Keratinocyte (primary cell): ENCODE measurements at regions not wholly inside any gene's neighbourhood (a gene's known extent, or its start where the extent isn't known, plus 50 kb on each side); places are given as distances from the start of the nearest gene placed in this dataset.

Source experiments
- DNase-seq: peaks from one replicate; pipeline ENCODE4 v3.0.0-alpha.2; 2011; ENCODE audit warnings: low read depth, missing footprints, low spot score
- FAIRE-seq: peaks from 2 replicates; lab custom pipeline; 2011; peaks lifted over from hg19 to GRCh38; lab: Jason Lieb, UNC
- H2AFZ ChIP-seq: 2 replicates; pipeline ENCODE4 v1.6.0; 2012; ENCODE audit warnings: low read length, control low read depth, inconsistent platforms; ENCODE audit not compliant: control insufficient read depth
- H3K27ac ChIP-seq: 2 replicates; pipeline ENCODE4 v1.5.1; 2011; ENCODE audit warnings: low read length; ENCODE audit not compliant: control insufficient read depth, insufficient read depth
- H3K27me3 ChIP-seq: 3 replicates; pipeline ENCODE4 v1.6.0; 2011; ENCODE audit warnings: low read length; ENCODE audit not compliant: control insufficient read depth, insufficient read depth; ENCODE audit errors: extremely low read depth
- H3K36me3 ChIP-seq, 2 experiments: 2 replicates in 1 of 2; 3 replicates in 1 of 2; pipeline ENCODE4 v1.5.1; 2011; ENCODE audit warnings: low read length in 2 of 2, mild to moderate bottlenecking in 1 of 2; ENCODE audit not compliant: control insufficient read depth in 2 of 2, insufficient read depth in 2 of 2; ENCODE audit errors: extremely low read depth in 1 of 2
- H3K4me1 ChIP-seq: 3 replicates; pipeline ENCODE4 v1.5.1; 2011; ENCODE audit warnings: low read length; ENCODE audit not compliant: control insufficient read depth, insufficient read depth; ENCODE audit errors: extremely low read depth
- H3K4me2 ChIP-seq: 3 replicates; pipeline ENCODE4 v1.6.0; 2011; ENCODE audit warnings: low read depth, low read length; ENCODE audit not compliant: control insufficient read depth, insufficient read depth; ENCODE audit errors: extremely low read depth
- H3K4me3 ChIP-seq, 3 experiments: fragments of 200-600 bp in 1 of 3; sonication (generic) in 1 of 3; 2 replicates in 2 of 3; 3 replicates in 1 of 3; pipeline ENCODE4 v1.5.1; 2011 to 2016; ENCODE audit warnings: low read length in 3 of 3, mild to moderate bottlenecking in 3 of 3, control low read depth in 2 of 3, inconsistent platforms in 1 of 3, low read depth in 1 of 3, mixed read lengths in 1 of 3, mixed run types in 1 of 3, moderate library complexity in 1 of 3; ENCODE audit not compliant: control insufficient read depth in 2 of 3, insufficient read depth in 2 of 3; ENCODE audit errors: extremely low read depth in 1 of 3
- H3K79me2 ChIP-seq: 2 replicates; pipeline ENCODE4 v1.6.0; 2012; ENCODE audit warnings: low read length; ENCODE audit not compliant: control insufficient read depth, insufficient read depth
- H3K9ac ChIP-seq: 3 replicates; pipeline ENCODE4 v1.6.0; 2011; ENCODE audit warnings: low read length; ENCODE audit not compliant: control insufficient read depth, insufficient read depth; ENCODE audit errors: extremely low read depth
- H3K9me1 ChIP-seq: 3 replicates; pipeline ENCODE4 v1.6.0; 2011; ENCODE audit warnings: low read length; ENCODE audit not compliant: control insufficient read depth, insufficient read depth; ENCODE audit errors: extremely low read depth
- H3K9me3 ChIP-seq: 2 replicates; pipeline ENCODE4 v1.5.1; 2012; ENCODE audit warnings: low read depth, low read length; ENCODE audit not compliant: control insufficient read depth
- H4K20me1 ChIP-seq: 3 replicates; pipeline ENCODE4 v1.6.0; 2011; ENCODE audit warnings: low read length; ENCODE audit not compliant: control insufficient read depth, insufficient read depth; ENCODE audit errors: extremely low read depth
- CTCF ChIP-seq, 3 experiments: IDR thresholded peaks in 1 of 3; conservative IDR thresholded peaks in 1 of 3; optimal IDR thresholded peaks in 1 of 3; 2 replicates in 2 of 3; 3 replicates in 1 of 3; pipeline versions ENCODE3 to v1.5.1; 2011; ENCODE audit warnings: low read length in 3 of 3, mild to moderate bottlenecking in 3 of 3, moderate library complexity in 2 of 3, control low read depth in 1 of 3, inconsistent platforms in 1 of 3; ENCODE audit not compliant: insufficient read depth in 2 of 3; ENCODE audit errors: extremely low read depth in 1 of 3
- EZH2 ChIP-seq: IDR thresholded peaks from one replicate; pipeline ENCODE4 v1.6.1; 2012; ENCODE audit warnings: inconsistent platforms, mild to moderate bottlenecking, low read length, moderate library complexity
- dilution Hi-C: fragments of 300-500 bp; cut with MboI; formaldehyde crosslinking; loops from one replicate; pipeline ENCODE4 v1.7.0; 2020; ENCODE audit warnings: low sequenced_read_pairs; ENCODE audit not compliant: extremely low pct_ligation_motif_present

DNA sequence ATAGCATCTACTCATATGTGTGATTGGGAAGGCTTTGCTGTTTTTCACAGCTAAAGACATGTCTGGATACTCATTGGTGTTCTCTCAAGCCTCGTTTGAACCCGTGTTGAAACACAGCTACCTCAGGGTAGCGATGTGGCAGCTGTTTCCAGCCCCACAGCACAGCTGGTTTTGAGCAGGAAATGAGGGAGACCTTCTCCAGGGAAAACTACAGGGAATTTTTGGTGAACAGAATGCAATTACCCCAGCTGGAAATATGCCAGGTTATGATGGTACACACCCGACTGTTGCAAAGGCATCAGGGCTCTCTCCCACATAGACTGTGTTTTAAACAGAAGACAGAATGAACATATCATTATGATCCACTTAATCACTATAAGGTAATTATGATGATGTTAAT lies 828.9 kb downstream of the VRK1 start:
- Histone ChIP-seq H3K4me3 (no peak overlapping the region), H3K4me2 (no peak overlapping the region), H3K9me3 (no peaks in the 10 kb centered on the region), H2AFZ (no peak overlapping the region), H3K9ac (no peak overlapping the region), H3K36me3 (no peaks in the 10 kb centered on the region), H4K20me1 (no peaks in the 10 kb centered on the region), H3K79me2 (no peaks in the 10 kb centered on the region), H3K27ac (no peak overlapping the region), H3K4me1 (no peaks in the 10 kb centered on the region), H3K27me3 (no peaks in the 10 kb centered on the region), H3K9me1 (no peaks in the 10 kb centered on the region)
- dilution Hi-C loops, result no loop called here
- DNase-seq (no peak), FAIRE-seq (no peak)
- TF ChIP-seq EZH2 (no peak), CTCF (optimal IDR thresholded peaks at IDR 0.05 in 1 of 3, IDR thresholded peaks at IDR 0.05 in 1 of 3, conservative IDR thresholded peaks at IDR 0.05 in 1 of 3; ENCODE audit: extremely low read depth in 1 of 3, insufficient read depth in 2 of 3, low read length in 3 of 3) (no peak)

DNA sequence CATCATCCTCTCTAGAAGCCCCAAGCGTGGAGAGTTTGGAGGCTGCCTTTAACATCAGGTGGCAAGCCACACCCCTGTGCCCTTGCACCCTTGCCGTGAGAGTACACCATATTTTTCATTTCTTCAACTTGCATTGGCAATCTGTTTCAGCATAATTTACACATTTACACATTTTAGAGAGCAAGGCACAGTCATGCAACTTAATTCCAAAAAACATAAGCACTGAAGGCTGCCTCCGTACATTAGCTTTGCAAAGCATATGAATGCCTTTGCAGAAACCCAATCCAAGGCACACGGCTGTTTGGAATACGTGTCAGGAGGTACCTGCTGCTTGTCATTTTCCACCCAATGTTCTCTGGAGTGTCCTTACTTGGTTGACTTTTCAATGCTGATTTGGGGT lies 833.1 kb downstream of the VRK1 start:
- Histone ChIP-seq H3K9me1 (no peaks in the 10 kb centered on the region), H3K9me3 (no peaks in the 10 kb centered on the region), H3K36me3 (no peaks in the 10 kb centered on the region), H3K4me3 (no peak overlapping the region), H4K20me1 (no peaks in the 10 kb centered on the region), H3K27me3 (no peaks in the 10 kb centered on the region), H3K79me2 (no peaks in the 10 kb centered on the region), H3K4me2 (no peak overlapping the region), H3K4me1 (no peaks in the 10 kb centered on the region), H2AFZ (no peak overlapping the region), H3K27ac (no peak overlapping the region), H3K9ac (no peak overlapping the region)
- TF ChIP-seq CTCF (optimal IDR thresholded peaks at IDR 0.05 in 1 of 3, IDR thresholded peaks at IDR 0.05 in 1 of 3, conservative IDR thresholded peaks at IDR 0.05 in 1 of 3; ENCODE audit: extremely low read depth in 1 of 3, insufficient read depth in 2 of 3, low read length in 3 of 3) (no peak), EZH2 (no peak)
- DNase-seq (no peak), FAIRE-seq (no peak)
- dilution Hi-C loops, result no loop called here
